ENCODE measurements at regions not wholly inside any gene's neighbourhood (a gene's known extent, or its start where the extent isn't known, plus 50 kb on each side); places are given as distances from the start of the nearest gene placed in this dataset.
A peak's percentile ranks its signal among the peaks of the same experiment; 100 is the strongest.

GRCh38 chr18:53920312-53921075, 304.0 kb downstream of the MBD2 start:
- peaks cover 0 to 13% (median 0%) of the 10 kb centered on the region in 3 donors for H3K9me3 Mint-ChIP-seq
- Histone ChIP-seq H3K36me3 (ENCODE audit: control insufficient read depth in 2 of 2, extremely low read depth in 1 of 2, insufficient read depth in 1 of 2, low read length in 1 of 2) (no peaks in the 10 kb centered on the region), H3K4me1 (ENCODE audit: control insufficient read depth in 1 of 2, extremely low read depth in 1 of 2, insufficient read depth in 2 of 2, low read length in 2 of 2) (no peaks in the 10 kb centered on the region), H3K4me3 (ENCODE audit: control insufficient read depth in 1 of 2, extremely low read depth in 1 of 2, low read length in 1 of 2) (no peak overlapping the region), H3K9me3 (no peaks in the 10 kb centered on the region), H3K27ac (ENCODE audit: low read length) (no peak overlapping the region), H3K27me3 (replicated peaks in 1 of 2; ENCODE audit: control insufficient read depth in 2 of 2, extremely low read depth in 1 of 2, insufficient read depth in 2 of 2, low read length in 1 of 2) (no peaks in the 10 kb centered on the region)
- ChIA-PET POLR2A (no interaction called here), CTCF (no interaction called here)
- no peak overlapping the region for H3K4me3 Mint-ChIP-seq
- no peak overlapping the region for H3K27ac Mint-ChIP-seq
- H3K4me1 Mint-ChIP-seq: no peaks in the 10 kb centered on the region
- no peak for ATAC-seq (replicated peaks in 1 of 4)
- 93% methylated on average over 23 of the region's 25 CpGs for WGBS (ENCODE audit: insufficient coverage)
- no peaks in the 10 kb centered on the region for H3K36me3 Mint-ChIP-seq
- no peak for DNase-seq
- H3K27me3 Mint-ChIP-seq: no peaks in the 10 kb centered on the region

GRCh38 chr18:53918091-53918490, 306.4 kb downstream of the MBD2 start:
- H3K4me1 Mint-ChIP-seq: no peaks in the 10 kb centered on the region
- no peaks in the 10 kb centered on the region for H3K27me3 ChIP-seq (replicated peaks in 1 of 2; ENCODE audit: control insufficient read depth in 2 of 2, extremely low read depth in 1 of 2, insufficient read depth in 2 of 2, low read length in 1 of 2)
- H3K36me3 Mint-ChIP-seq: no peaks in the 10 kb centered on the region
- peaks cover 0 to 13% (median 0%) of the 10 kb centered on the region in 3 donors for H3K9me3 Mint-ChIP-seq
- H3K4me3 Mint-ChIP-seq: no peak overlapping the region
- ATAC-seq (replicated peaks in 1 of 4) (no peak), DNase-seq (no peak)
- CTCF ChIA-PET: no interaction called here
- H3K9me3 ChIP-seq: no peaks in the 10 kb centered on the region
- WGBS (ENCODE audit: insufficient coverage): no CpG with 5 or more reads among the region's 2 CpGs
- H3K27ac Mint-ChIP-seq: no peak overlapping the region
- POLR2A ChIA-PET: interaction anchor here in 1 of 2 donors (0.6 kb wide), 1 partner anchor 1649 kb away, joined by 3 read pairs; no protein-coding TSS in a partner anchor
- no peak overlapping the region for H3K27ac ChIP-seq (ENCODE audit: low read length)
- no peaks in the 10 kb centered on the region for H3K4me1 ChIP-seq (ENCODE audit: control insufficient read depth in 1 of 2, extremely low read depth in 1 of 2, insufficient read depth in 2 of 2, low read length in 2 of 2)
- no peak overlapping the region for H3K4me3 ChIP-seq (ENCODE audit: control insufficient read depth in 1 of 2, extremely low read depth in 1 of 2, low read length in 1 of 2)
- no peaks in the 10 kb centered on the region for H3K27me3 Mint-ChIP-seq
- no peaks in the 10 kb centered on the region for H3K36me3 ChIP-seq (ENCODE audit: control insufficient read depth in 2 of 2, extremely low read depth in 1 of 2, insufficient read depth in 1 of 2, low read length in 1 of 2)

- Mint-ChIP-seq H3K27ac (no peak overlapping the region), H3K4me1 (no peaks in the 10 kb centered on the region), H3K36me3 (no peaks in the 10 kb centered on the region), H3K9me3 (peaks cover 0 to 4% (median 0%) of the 10 kb centered on the region in 3 donors), H3K4me3 (no peak overlapping the region), H3K27me3 (no peaks in the 10 kb centered on the region)
- Histone ChIP-seq H3K9me3 (no peaks in the 10 kb centered on the region), H3K4me1 (ENCODE audit: control insufficient read depth in 1 of 2, extremely low read depth in 1 of 2, insufficient read depth in 2 of 2, low read length in 2 of 2) (no peaks in the 10 kb centered on the region), H3K36me3 (ENCODE audit: control insufficient read depth in 2 of 2, extremely low read depth in 1 of 2, insufficient read depth in 1 of 2, low read length in 1 of 2) (no peaks in the 10 kb centered on the region), H3K27me3 (replicated peaks in 1 of 2; ENCODE audit: control insufficient read depth in 2 of 2, extremely low read depth in 1 of 2, insufficient read depth in 2 of 2, low read length in 1 of 2) (no peaks in the 10 kb centered on the region), H3K27ac (ENCODE audit: low read length) (no peak overlapping the region), H3K4me3 (ENCODE audit: control insufficient read depth in 1 of 2, extremely low read depth in 1 of 2, low read length in 1 of 2) (no peak overlapping the region)
- CTCF ChIA-PET: no interaction called here
- DNase-seq (no peak), ATAC-seq (replicated peaks in 1 of 4) (no peak)
- POLR2A ChIA-PET: no interaction called here
- WGBS (ENCODE audit: insufficient coverage): no CpG with 5 or more reads among the region's 2 CpGs
Observed at GRCh38 chr18:53911200-53911599, 313.3 kb downstream of the MBD2 start.

DNA sequence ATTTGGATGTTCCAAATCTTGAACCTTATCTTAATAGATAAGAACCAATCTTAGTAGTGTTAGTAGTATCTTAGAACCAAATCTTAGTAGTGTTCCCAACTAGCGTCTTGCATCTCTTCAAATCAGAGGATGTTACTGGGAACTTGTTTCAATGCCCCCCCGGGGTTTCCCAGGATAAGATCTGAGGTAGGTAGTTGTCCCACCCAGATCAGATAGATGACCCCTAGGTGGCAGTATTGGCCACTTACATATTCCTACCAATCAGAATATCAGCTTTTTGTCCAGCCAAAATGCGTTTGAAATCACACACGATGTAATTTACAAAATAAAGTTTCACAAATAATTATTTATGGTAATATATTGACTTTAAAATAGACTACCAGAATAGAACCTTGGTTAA, 314.8 kb downstream of the MBD2 start:
- peaks cover 0 to 7% of the 10 kb centered on the region in 2 donors for H3K27me3 Mint-ChIP-seq
- WGBS (ENCODE audit: insufficient coverage): no CpG with 5 or more reads among the region's 4 CpGs
- ATAC-seq (replicated peaks in 1 of 4) (no peak), DNase-seq (peak in 1 of 35 experiments; percentile 8)
- H3K27ac ChIP-seq (ENCODE audit: low read length): no peak overlapping the region
- no peaks in the 10 kb centered on the region for H3K36me3 ChIP-seq (ENCODE audit: control insufficient read depth in 2 of 2, extremely low read depth in 1 of 2, insufficient read depth in 1 of 2, low read length in 1 of 2)
- POLR2A ChIA-PET: interaction anchor here in 1 of 2 donors (0.7 kb wide), 1 partner anchor 164 kb away, joined by 3 read pairs; no protein-coding TSS in a partner anchor
- no peaks in the 10 kb centered on the region for H3K4me1 Mint-ChIP-seq
- H3K27me3 ChIP-seq (replicated peaks in 1 of 2; ENCODE audit: control insufficient read depth in 2 of 2, extremely low read depth in 1 of 2, insufficient read depth in 2 of 2, low read length in 1 of 2): no peaks in the 10 kb centered on the region
- no peak overlapping the region for H3K4me3 ChIP-seq (ENCODE audit: control insufficient read depth in 1 of 2, extremely low read depth in 1 of 2, low read length in 1 of 2)
- no peaks in the 10 kb centered on the region for H3K36me3 Mint-ChIP-seq
- no peaks in the 10 kb centered on the region for H3K9me3 ChIP-seq
- no peak overlapping the region for H3K4me3 Mint-ChIP-seq
- H3K27ac Mint-ChIP-seq: no peak overlapping the region
- CTCF ChIA-PET: no interaction called here
- no peaks in the 10 kb centered on the region for H3K4me1 ChIP-seq (ENCODE audit: control insufficient read depth in 1 of 2, extremely low read depth in 1 of 2, insufficient read depth in 2 of 2, low read length in 2 of 2)
- peaks cover 0 to 7% (median 4%) of the 10 kb centered on the region in 3 donors for H3K9me3 Mint-ChIP-seq

GRCh38 chr18:53907921-53908320, 316.5 kb downstream of the MBD2 start:
- no peaks in the 10 kb centered on the region for H3K4me1 Mint-ChIP-seq
- H3K27ac Mint-ChIP-seq: no peak overlapping the region
- H3K9me3 ChIP-seq: no peaks in the 10 kb centered on the region
- H3K4me3 ChIP-seq (ENCODE audit: control insufficient read depth in 1 of 2, extremely low read depth in 1 of 2, low read length in 1 of 2): no peak overlapping the region
- peaks cover 0 to 7% (median 4%) of the 10 kb centered on the region in 3 donors for H3K9me3 Mint-ChIP-seq
- H3K36me3 ChIP-seq (ENCODE audit: control insufficient read depth in 2 of 2, extremely low read depth in 1 of 2, insufficient read depth in 1 of 2, low read length in 1 of 2): no peaks in the 10 kb centered on the region
- ATAC-seq (replicated peaks in 1 of 4) (no peak), DNase-seq (no peak)
- no peak overlapping the region for H3K4me3 Mint-ChIP-seq
- no peaks in the 10 kb centered on the region for H3K36me3 Mint-ChIP-seq
- H3K27me3 ChIP-seq (replicated peaks in 1 of 2; ENCODE audit: control insufficient read depth in 2 of 2, extremely low read depth in 1 of 2, insufficient read depth in 2 of 2, low read length in 1 of 2): no peaks in the 10 kb centered on the region
- H3K27me3 Mint-ChIP-seq: peaks cover 0 to 10% of the 10 kb centered on the region in 2 donors
- POLR2A ChIA-PET: no interaction called here
- no peak overlapping the region for H3K27ac ChIP-seq (ENCODE audit: low read length)
- no peaks in the 10 kb centered on the region for H3K4me1 ChIP-seq (ENCODE audit: control insufficient read depth in 1 of 2, extremely low read depth in 1 of 2, insufficient read depth in 2 of 2, low read length in 2 of 2)
- CTCF ChIA-PET: no interaction called here

DNA sequence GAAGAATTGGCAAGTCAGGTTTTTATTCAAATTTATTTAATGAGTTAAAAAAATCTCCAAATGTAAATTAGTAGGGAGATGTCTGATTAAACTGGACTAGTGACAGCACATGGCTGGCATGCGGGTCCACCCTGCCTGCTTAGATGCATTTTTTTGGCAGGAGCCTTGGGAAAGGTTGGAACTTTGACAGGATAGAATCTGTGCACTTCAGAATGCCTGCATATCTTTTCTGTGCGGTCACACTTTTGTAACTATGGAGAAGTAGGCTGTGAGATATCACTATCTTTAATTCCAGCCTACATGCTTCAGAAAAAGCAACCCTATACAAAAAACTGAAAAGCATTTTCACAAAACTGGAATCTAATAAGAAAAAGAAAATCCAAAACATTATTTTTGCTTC, 317.8 kb downstream of the MBD2 start:
- Histone ChIP-seq H3K4me3 (ENCODE audit: control insufficient read depth in 1 of 2, extremely low read depth in 1 of 2, low read length in 1 of 2) (no peak overlapping the region), H3K36me3 (ENCODE audit: control insufficient read depth in 2 of 2, extremely low read depth in 1 of 2, insufficient read depth in 1 of 2, low read length in 1 of 2) (no peaks in the 10 kb centered on the region), H3K9me3 (no peaks in the 10 kb centered on the region), H3K4me1 (ENCODE audit: control insufficient read depth in 1 of 2, extremely low read depth in 1 of 2, insufficient read depth in 2 of 2, low read length in 2 of 2) (no peaks in the 10 kb centered on the region), H3K27me3 (replicated peaks in 1 of 2; ENCODE audit: control insufficient read depth in 2 of 2, extremely low read depth in 1 of 2, insufficient read depth in 2 of 2, low read length in 1 of 2) (no peaks in the 10 kb centered on the region), H3K27ac (ENCODE audit: low read length) (no peak overlapping the region)
- peaks cover 0 to 7% (median 4%) of the 10 kb centered on the region in 3 donors for H3K9me3 Mint-ChIP-seq
- ChIA-PET POLR2A (no interaction called here), CTCF (interaction anchor here in 1 of 2 donors (0.6 kb wide), 1 partner anchor 1281 kb away, joined by 3 read pairs; no protein-coding TSS in a partner anchor)
- H3K27ac Mint-ChIP-seq: no peak overlapping the region
- no peak for ATAC-seq (replicated peaks in 1 of 4)
- H3K4me3 Mint-ChIP-seq: no peak overlapping the region
- H3K27me3 Mint-ChIP-seq: peaks cover 0 to 12% of the 10 kb centered on the region in 2 donors
- 100% methylated on average over 1 of the region's 2 CpGs for WGBS (ENCODE audit: insufficient coverage)
- H3K4me1 Mint-ChIP-seq: no peaks in the 10 kb centered on the region
- no peaks in the 10 kb centered on the region for H3K36me3 Mint-ChIP-seq
- no peak for DNase-seq

Data from T-cell (primary cell).